GM18909 (cell line): ENCODE measurements at regions not wholly inside any gene's neighbourhood (a gene's known extent, or its start where the extent isn't known, plus 50 kb on each side); places are given as distances from the start of the nearest gene placed in this dataset.
A peak's percentile ranks its signal among the peaks of the same experiment; 100 is the strongest.

Experiments used
- ATAC-seq: cut with Tn5 transposase; IDR thresholded peaks from one replicate; pipeline ENCODE4 v1.9.1; 2021; ENCODE audit warnings: mild to moderate bottlenecking; ENCODE audit not compliant: unreplicated experiment, poor library complexity

DNA sequence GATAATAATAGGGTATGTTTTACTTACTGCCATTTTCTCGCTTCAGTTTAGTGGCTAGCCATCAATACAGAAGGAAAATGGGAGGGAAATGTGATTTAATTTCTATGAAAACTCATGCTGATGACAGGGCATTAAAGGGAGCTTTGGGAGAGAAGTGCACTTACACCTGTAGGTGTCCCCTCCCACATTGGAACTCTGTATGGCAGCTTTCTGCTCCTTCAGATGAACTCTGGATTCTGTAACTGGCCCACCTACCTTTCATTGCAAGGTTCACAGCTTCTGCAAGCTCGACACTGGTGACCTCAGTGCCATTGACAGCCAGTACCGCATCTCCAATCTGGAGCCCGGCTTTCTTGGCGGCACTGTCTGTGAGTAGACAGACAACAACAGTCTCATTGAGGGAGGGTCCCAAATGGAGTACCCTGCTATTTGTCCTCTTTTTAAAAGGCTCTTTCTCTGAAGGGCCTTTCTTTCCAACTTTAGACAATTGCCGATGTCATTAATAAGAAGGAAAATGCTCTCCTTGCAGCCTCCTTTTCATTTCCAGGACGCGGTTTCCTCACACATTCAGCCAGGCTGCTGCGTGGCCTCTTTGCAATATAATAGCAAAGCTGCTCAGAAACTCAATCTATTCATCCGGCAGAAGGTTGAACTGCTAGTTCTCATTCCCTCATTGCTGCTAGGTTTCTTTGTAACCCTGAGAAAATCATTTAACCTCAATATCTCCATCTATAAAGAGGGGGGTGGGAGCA is 63.6 kb downstream of the NUDT12 start:
- ATAC-seq = no peak

DNA sequence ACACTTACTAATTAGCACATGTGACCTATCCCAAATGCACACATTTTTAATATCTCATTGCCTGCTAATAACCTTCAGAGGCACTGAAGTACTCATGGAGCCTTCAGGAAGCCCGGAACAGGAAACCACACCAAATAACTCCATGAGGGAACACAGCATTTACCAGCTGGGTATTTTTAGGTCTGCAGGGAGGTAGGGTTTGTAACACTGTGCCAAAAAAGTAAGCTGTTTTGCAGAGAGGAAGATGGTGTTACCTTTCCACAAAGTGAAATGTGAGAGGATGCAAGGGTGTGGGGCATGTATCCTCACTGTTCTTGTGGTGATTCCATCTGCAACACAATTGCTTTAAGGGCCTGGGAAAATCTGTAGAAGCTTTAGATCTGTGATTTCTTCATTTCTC is 64.4 kb downstream of the NUDT12 start:
- ATAC-seq = no peak

- no peak for ATAC-seq
Measured at GRCh38 chr5:103497781-103498180, 64.8 kb downstream of the NUDT12 start.

- no peak for ATAC-seq
Measured at GRCh38 chr5:103490030-103490739, 72.4 kb downstream of the NUDT12 start.

GRCh38 chr5:103489307-103489706 is 73.3 kb downstream of the NUDT12 start:
- ATAC-seq = no peak

- peak; percentile 55 for ATAC-seq
Measured at GRCh38 chr5:103487822-103488493, 74.6 kb downstream of the NUDT12 start.

DNA sequence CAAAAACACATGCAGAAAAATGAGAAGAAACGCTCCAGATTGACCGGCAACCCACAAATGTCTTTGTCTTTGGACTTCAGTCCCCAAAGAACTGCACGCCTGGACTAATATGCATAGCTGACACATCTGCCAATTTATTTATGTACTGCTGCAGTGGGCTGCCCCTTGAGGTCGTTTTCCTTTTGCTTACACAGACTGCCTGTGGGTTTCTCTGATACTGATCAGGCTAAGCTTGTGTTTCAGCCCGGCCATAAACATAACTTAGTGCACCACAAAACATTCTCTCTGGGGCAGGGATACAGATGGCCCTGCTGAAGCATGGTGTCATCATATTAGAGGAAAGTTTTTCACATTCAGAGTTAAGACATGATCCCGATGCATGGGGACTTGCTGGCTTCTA is 75.4 kb downstream of the NUDT12 start:
- no peak for ATAC-seq

- ATAC-seq = no peak
Measured at GRCh38 chr5:103486739-103487138, 75.8 kb downstream of the NUDT12 start.

- no peak for ATAC-seq
Measured at GRCh38 chr5:103480246-103480645, 82.3 kb downstream of the NUDT12 start.

- ATAC-seq = no peak
Measured at GRCh38 chr5:103477678-103478077, 84.9 kb downstream of the NUDT12 start.

DNA sequence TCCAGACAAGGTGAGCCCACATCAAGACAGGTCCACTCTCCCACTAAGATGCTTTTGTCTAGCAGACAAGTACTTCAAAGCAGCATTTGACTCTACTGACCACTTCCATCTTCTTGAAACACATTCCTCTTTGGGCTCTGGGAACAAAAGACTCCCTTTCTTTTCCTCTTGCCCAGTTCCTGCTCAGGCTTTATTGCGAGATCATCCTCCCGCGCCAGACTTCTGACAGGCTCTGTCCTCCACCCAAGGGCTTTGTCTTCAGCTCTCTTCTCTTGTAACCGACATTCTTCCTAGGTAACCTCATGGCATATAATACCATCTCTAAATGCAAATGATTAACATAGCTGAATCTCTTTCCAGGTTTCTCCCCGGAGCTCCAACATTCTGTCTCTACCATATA is 85.8 kb downstream of the NUDT12 start:
- ATAC-seq = no peak

GRCh38 chr5:103475629-103476240 is 86.9 kb downstream of the NUDT12 start:
- ATAC-seq = peak; percentile 68

DNA sequence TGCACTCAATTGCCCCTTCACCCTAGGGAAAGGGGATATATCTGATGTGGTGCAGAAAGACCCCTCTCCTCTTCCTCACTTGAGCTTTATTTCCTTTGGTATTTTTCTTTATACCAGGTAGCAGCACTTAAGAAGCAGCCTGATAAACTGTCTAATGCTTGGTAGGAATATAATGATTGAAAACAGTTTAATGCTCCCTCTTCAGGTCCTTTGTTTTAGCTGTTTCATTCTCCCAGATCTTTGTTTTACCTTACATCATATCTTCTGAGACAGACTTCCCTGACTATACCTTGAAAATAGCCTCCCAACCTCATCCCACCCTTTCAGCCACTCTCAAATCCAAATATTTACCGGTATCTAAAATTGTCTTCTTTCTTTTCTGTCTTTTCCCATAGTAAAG is 87.9 kb downstream of the NUDT12 start:
- no peak for ATAC-seq

- no peak for ATAC-seq
Measured at GRCh38 chr5:103473725-103474124, 88.9 kb downstream of the NUDT12 start.

GRCh38 chr5:103472830-103473229 is 89.8 kb downstream of the NUDT12 start:
- no peak for ATAC-seq

GRCh38 chr5:103472265-103472664 is 90.3 kb downstream of the NUDT12 start:
- no peak for ATAC-seq

DNA sequence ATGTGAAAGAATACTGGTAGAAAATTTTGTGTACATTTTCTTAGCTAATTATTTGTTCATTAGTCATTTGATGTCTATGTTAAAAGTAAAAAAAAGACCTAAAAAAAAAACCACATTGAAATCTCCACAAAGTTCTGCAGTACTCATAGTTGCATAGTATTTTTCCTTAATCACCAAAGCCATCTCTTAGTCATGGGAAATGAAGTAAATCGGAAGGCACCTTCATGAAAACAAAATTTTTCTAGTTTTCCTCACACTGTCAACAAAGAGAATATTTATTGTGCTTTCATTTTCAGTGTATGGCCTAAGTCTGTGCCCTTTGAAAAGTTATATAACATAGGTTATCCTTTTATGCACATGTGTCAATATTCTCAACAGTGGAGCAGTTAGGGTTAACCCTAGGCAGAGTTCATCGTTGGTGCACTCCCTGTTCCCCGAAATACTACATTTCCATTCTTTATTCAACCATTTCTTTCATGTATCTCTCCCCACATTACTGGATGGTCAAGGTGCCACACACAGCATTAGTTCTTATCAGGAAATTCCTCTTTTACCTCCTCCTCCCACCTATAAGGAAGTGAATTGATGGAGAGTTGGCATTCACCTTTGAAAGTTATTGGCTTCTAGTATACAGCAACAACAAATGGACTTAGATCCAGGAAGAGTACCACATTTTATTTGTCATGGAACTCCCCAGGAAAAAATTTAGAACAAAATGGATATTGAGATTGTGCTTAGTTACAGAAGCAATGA is 93.1 kb downstream of the NUDT12 start:
- ATAC-seq = no peak

DNA sequence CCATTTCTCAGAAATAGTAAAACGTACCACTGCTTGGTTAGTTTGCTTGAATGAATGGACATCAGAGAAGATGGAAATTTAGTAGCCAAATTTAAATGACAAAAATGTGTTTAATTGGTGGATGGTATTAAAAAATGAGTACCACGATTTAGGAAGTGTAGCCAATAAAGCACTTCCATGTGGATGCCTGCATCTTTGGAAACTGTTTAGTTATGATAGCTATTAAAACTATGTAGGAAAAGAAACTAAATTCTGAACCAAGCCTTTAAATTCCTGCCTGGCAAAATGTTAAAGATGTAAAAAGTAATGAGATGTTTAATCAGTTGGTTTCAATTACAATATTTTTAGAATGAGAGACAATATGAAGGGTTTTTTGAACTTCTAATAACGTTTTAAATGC is 94.8 kb downstream of the NUDT12 start:
- ATAC-seq = no peak

DNA sequence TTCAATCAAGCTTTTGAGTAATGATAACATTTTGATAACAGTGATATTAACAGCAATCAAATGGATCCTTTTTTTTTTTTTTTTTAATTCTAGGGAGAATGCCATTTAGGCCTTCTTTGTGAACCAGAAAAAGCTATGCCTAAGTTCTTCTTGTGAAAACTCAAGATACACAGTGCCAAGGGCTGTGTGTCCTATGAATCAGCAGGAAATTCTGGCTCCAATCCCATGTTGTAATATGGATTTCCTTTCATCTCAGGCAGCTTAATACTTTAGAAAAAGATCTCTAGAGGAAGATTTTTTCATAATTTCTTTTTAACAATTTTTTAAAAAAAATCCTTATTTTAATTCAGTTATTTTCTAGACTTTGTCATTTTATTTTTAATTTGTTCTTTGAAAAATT is 96.1 kb downstream of the NUDT12 start:
- ATAC-seq = no peak

GRCh38 chr5:103465891-103466290 is 96.7 kb downstream of the NUDT12 start:
- no peak for ATAC-seq
